ENCODE measurements at regions not wholly inside any gene's neighbourhood (a gene's known extent, or its start where the extent isn't known, plus 50 kb on each side); places are given as distances from the start of the nearest gene placed in this dataset.

- H3K79me2 ChIP-seq (ENCODE audit: low read length): no peaks in the 10 kb centered on the region
- H3K9me2 ChIP-seq (replicated peaks; ENCODE audit: insufficient read depth, low read length): no peaks in the 10 kb centered on the region
- no peaks in the 10 kb centered on the region for H4K20me1 ChIP-seq (ENCODE audit: insufficient read depth, low read length)
- H3K4me2 ChIP-seq (ENCODE audit: low read depth, low read length): no peak overlapping the region
- no peak for DNase-seq
- H3K27ac ChIP-seq (ENCODE audit: low read length): no peak overlapping the region
- no peaks in the 10 kb centered on the region for H3F3A ChIP-seq (ENCODE audit: insufficient read depth, low read length)
- no peaks in the 10 kb centered on the region for H3K36me3 ChIP-seq (replicated peaks; ENCODE audit: insufficient read depth, low read length)
- no peak overlapping the region for H3K9ac ChIP-seq (ENCODE audit: low read length)
- no peak overlapping the region for H3K4me3 ChIP-seq (ENCODE audit: low read length)
- H3K4me1 ChIP-seq (ENCODE audit: low read length): no peaks in the 10 kb centered on the region
- TF ChIP-seq CTCF (IDR thresholded peaks at IDR 0.05; ENCODE audit: low read length): no peak
- TF ChIP-seq EZH2 (optimal IDR thresholded peaks at IDR 0.05; ENCODE audit: low read depth, low read length): no peak
- TF ChIP-seq EZH2phosphoT487 (IDR thresholded peaks at IDR 0.05; ENCODE audit: low read length): no peak
- no peak overlapping the region for H2AFZ ChIP-seq (ENCODE audit: low read length)
- H3K9me3 ChIP-seq (replicated peaks; ENCODE audit: insufficient read depth, low read length): no peaks in the 10 kb centered on the region
- H3K27me3 ChIP-seq (replicated peaks; ENCODE audit: insufficient read depth, low read length): no peaks in the 10 kb centered on the region
These were observed 216.4 kb downstream of the UNC5CL start for GRCh38 chr6:40822619-40823018.

GRCh38 chr6:40819182-40819834 lies 219.7 kb downstream of the UNC5CL start:
- TF ChIP-seq EZH2 (optimal IDR thresholded peaks at IDR 0.05; ENCODE audit: low read depth, low read length): no peak
- TF ChIP-seq EZH2phosphoT487 (IDR thresholded peaks at IDR 0.05; ENCODE audit: low read length): no peak
- TF ChIP-seq CTCF (IDR thresholded peaks at IDR 0.05; ENCODE audit: low read length): no peak
- Histone ChIP-seq H3F3A (ENCODE audit: insufficient read depth, low read length) (no peaks in the 10 kb centered on the region), H3K9me2 (replicated peaks; ENCODE audit: insufficient read depth, low read length) (no peaks in the 10 kb centered on the region), H3K4me3 (ENCODE audit: low read length) (no peak overlapping the region), H3K4me2 (ENCODE audit: low read depth, low read length) (no peak overlapping the region), H4K20me1 (ENCODE audit: insufficient read depth, low read length) (no peaks in the 10 kb centered on the region), H3K27ac (ENCODE audit: low read length) (no peak overlapping the region), H3K27me3 (replicated peaks; ENCODE audit: insufficient read depth, low read length) (no peaks in the 10 kb centered on the region), H3K9me3 (replicated peaks; ENCODE audit: insufficient read depth, low read length) (no peaks in the 10 kb centered on the region), H2AFZ (ENCODE audit: low read length) (no peak overlapping the region), H3K4me1 (ENCODE audit: low read length) (no peaks in the 10 kb centered on the region), H3K9ac (ENCODE audit: low read length) (no peak overlapping the region), H3K36me3 (replicated peaks; ENCODE audit: insufficient read depth, low read length) (no peaks in the 10 kb centered on the region), H3K79me2 (ENCODE audit: low read length) (no peaks in the 10 kb centered on the region)
- no peak for DNase-seq

- no peak overlapping the region for H3K4me2 ChIP-seq (ENCODE audit: low read depth, low read length)
- no peak for DNase-seq
- no peak overlapping the region for H3K9ac ChIP-seq (ENCODE audit: low read length)
- H3K9me2 ChIP-seq (replicated peaks; ENCODE audit: insufficient read depth, low read length): no peaks in the 10 kb centered on the region
- H3K4me3 ChIP-seq (ENCODE audit: low read length): no peak overlapping the region
- H3F3A ChIP-seq (ENCODE audit: insufficient read depth, low read length): no peaks in the 10 kb centered on the region
- H3K27me3 ChIP-seq (replicated peaks; ENCODE audit: insufficient read depth, low read length): no peaks in the 10 kb centered on the region
- no peaks in the 10 kb centered on the region for H3K4me1 ChIP-seq (ENCODE audit: low read length)
- no peaks in the 10 kb centered on the region for H3K79me2 ChIP-seq (ENCODE audit: low read length)
- H3K27ac ChIP-seq (ENCODE audit: low read length): no peak overlapping the region
- H2AFZ ChIP-seq (ENCODE audit: low read length): no peak overlapping the region
- H3K36me3 ChIP-seq (replicated peaks; ENCODE audit: insufficient read depth, low read length): no peaks in the 10 kb centered on the region
- no peaks in the 10 kb centered on the region for H4K20me1 ChIP-seq (ENCODE audit: insufficient read depth, low read length)
- no peaks in the 10 kb centered on the region for H3K9me3 ChIP-seq (replicated peaks; ENCODE audit: insufficient read depth, low read length)
- TF ChIP-seq EZH2 (optimal IDR thresholded peaks at IDR 0.05; ENCODE audit: low read depth, low read length): no peak
These were observed 221.7 kb downstream of the UNC5CL start for GRCh38 chr6:40817369-40817768.

- DNase-seq: no peak
- Histone ChIP-seq H3K9ac (ENCODE audit: low read length) (no peak overlapping the region), H3F3A (ENCODE audit: insufficient read depth, low read length) (no peaks in the 10 kb centered on the region), H3K27me3 (replicated peaks; ENCODE audit: insufficient read depth, low read length) (no peaks in the 10 kb centered on the region), H3K36me3 (replicated peaks; ENCODE audit: insufficient read depth, low read length) (no peaks in the 10 kb centered on the region), H3K9me2 (replicated peaks; ENCODE audit: insufficient read depth, low read length) (no peaks in the 10 kb centered on the region), H4K20me1 (ENCODE audit: insufficient read depth, low read length) (no peaks in the 10 kb centered on the region), H2AFZ (ENCODE audit: low read length) (no peak overlapping the region), H3K9me3 (replicated peaks; ENCODE audit: insufficient read depth, low read length) (no peaks in the 10 kb centered on the region), H3K4me3 (ENCODE audit: low read length) (no peak overlapping the region), H3K4me2 (ENCODE audit: low read depth, low read length) (no peak overlapping the region), H3K79me2 (ENCODE audit: low read length) (no peaks in the 10 kb centered on the region), H3K27ac (ENCODE audit: low read length) (no peak overlapping the region), H3K4me1 (ENCODE audit: low read length) (no peaks in the 10 kb centered on the region)
- TF ChIP-seq CTCF (IDR thresholded peaks at IDR 0.05; ENCODE audit: low read length): no peak
- TF ChIP-seq EZH2phosphoT487 (IDR thresholded peaks at IDR 0.05; ENCODE audit: low read length): no peak
- no peak for TF ChIP-seq EZH2 (optimal IDR thresholded peaks at IDR 0.05; ENCODE audit: low read depth, low read length)
These were observed 222.4 kb downstream of the UNC5CL start for GRCh38 chr6:40816601-40817000.

Measured in MM.1S (cell line).